RWPE1 (cell line): ENCODE measurements at regions not wholly inside any gene's neighbourhood (a gene's known extent, or its start where the extent isn't known, plus 50 kb on each side); places are given as distances from the start of the nearest gene placed in this dataset.

Experiments used
- CTCF ChIA-PET: fragments of 350-600 bp; sonication (Branson Sonifier 250); formaldehyde crosslinking; extraction: SDS; loops from one replicate; lab custom pipeline; 2021; lab: Yijun Ruan, JAX
- POLR2A ChIA-PET: fragments of 400-600 bp; formaldehyde crosslinking; extraction: SDS; loops from one replicate; lab custom pipeline; 2020; ENCODE audit warnings: antibody characterized with exemption; ENCODE audit not compliant: low non-redundant PET; lab: Yijun Ruan, JAX
- DNase-seq: peaks from one replicate; pipeline ENCODE4 v3.0.0; 2012; ENCODE audit warnings: low spot score
- H3K27ac ChIP-seq: fragments of 450-650 bp; 2 replicates; pipeline ENCODE4 v1.5.1; 2017
- CTCF ChIP-seq: fragments of 450-650 bp; conservative IDR thresholded peaks from 2 replicates; pipeline ENCODE4 v1.5.1; 2017; ENCODE audit warnings: low read depth, mild to moderate bottlenecking

GRCh38 chr18:29169599-29169998 lies 992.7 kb upstream of the CDH2 start:
- TF ChIP-seq CTCF, result no peak
- ChIA-PET POLR2A (no interaction called here), CTCF (no interaction called here)
- H3K27ac ChIP-seq, result no peak overlapping the region
- DNase-seq, result no peak

GRCh38 chr18:29164993-29165599 lies 988.2 kb upstream of the CDH2 start:
- CTCF ChIA-PET, result interaction anchor here (0.6 kb wide), 2 partner anchors 149 to 671 kb away, joined by 3 read pairs; no protein-coding TSS in a partner anchor
- no peak overlapping the region for H3K27ac ChIP-seq
- POLR2A ChIA-PET, result no interaction called here
- TF ChIP-seq CTCF, result no peak
- DNase-seq, result peak; percentile 57

GRCh38 chr18:29164020-29164706 lies 987.2 kb upstream of the CDH2 start:
- ChIA-PET POLR2A (no interaction called here), CTCF (no interaction called here)
- TF ChIP-seq CTCF, result no peak
- H3K27ac ChIP-seq, result no peak overlapping the region
- peak; percentile 78 for DNase-seq

- CTCF ChIA-PET, result no interaction called here
- no peak for DNase-seq
- no peak overlapping the region for H3K27ac ChIP-seq
- POLR2A ChIA-PET, result no interaction called here
- no peak for TF ChIP-seq CTCF
Observed at GRCh38 chr18:29163596-29163995, 986.7 kb upstream of the CDH2 start.

- ChIA-PET POLR2A (no interaction called here), CTCF (no interaction called here)
- no peak overlapping the region for H3K27ac ChIP-seq
- no peak for TF ChIP-seq CTCF
- DNase-seq, result no peak
Observed at GRCh38 chr18:29161429-29161828, 984.5 kb upstream of the CDH2 start.

GRCh38 chr18:29160170-29160569 lies 983.2 kb upstream of the CDH2 start:
- TF ChIP-seq CTCF, result no peak
- POLR2A ChIA-PET, result no interaction called here
- no peak for DNase-seq
- H3K27ac ChIP-seq, result no peak overlapping the region
- CTCF ChIA-PET, result no interaction called here
